ENCODE measurements at regions not wholly inside any gene's neighbourhood (a gene's known extent, or its start where the extent isn't known, plus 50 kb on each side); places are given as distances from the start of the nearest gene placed in this dataset.

- Histone ChIP-seq H3K4me3 (no peak overlapping the region), H3K9me3 (replicated peaks in 1 of 11) (no peaks in the 10 kb centered on the region), H3K27me3 (no peaks in the 10 kb centered on the region), H3K36me3 (no peaks in the 10 kb centered on the region), H3K4me1 (no peaks in the 10 kb centered on the region), H3K9ac (no peak overlapping the region), H3K4me2 (no peak overlapping the region), H4K20me1 (no peaks in the 10 kb centered on the region), H3K27ac (no peak overlapping the region)
- TF ChIP-seq Cebpa-rat (IDR thresholded peaks at IDR 0.05), result no peak
Observed at GRCh38 chr15:23835953-23836352, 148.8 kb upstream of the NDN start.

DNA sequence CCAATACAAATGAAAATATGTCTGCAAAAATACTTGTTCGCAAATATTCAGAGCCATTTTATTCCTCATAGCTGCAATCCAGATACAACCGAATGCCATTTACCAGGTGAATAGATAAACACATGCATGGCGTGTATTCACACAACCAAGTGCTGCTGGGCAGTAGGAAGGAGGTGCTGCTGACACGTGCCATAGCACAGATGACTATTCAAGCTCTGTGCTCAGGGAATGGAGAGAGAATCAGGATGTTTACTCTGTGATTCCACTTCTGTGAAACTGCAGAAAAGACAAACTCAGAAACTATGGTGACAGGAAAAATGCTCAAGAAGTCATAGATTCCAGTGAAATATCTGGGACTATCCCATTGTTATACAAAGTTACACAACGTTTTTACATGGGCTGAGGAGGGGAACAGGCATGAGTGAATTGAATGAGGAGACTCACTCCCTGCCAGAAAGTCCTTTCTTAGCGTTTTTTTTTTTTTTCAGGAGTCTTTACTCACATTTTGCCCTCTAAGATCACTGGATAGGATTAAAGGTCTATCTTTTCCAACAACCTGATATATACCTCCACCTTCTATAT lies 152.9 kb upstream of the NDN start:
- no peak overlapping the region for H3K4me2 ChIP-seq
- TF ChIP-seq Cebpa-rat (IDR thresholded peaks at IDR 0.05), result no peak
- no peaks in the 10 kb centered on the region for H4K20me1 ChIP-seq
- no peak overlapping the region for H3K9ac ChIP-seq
- no peak overlapping the region for H3K27ac ChIP-seq
- no peaks in the 10 kb centered on the region; a peak in 1 of 22 replicates for H3K9me3 ChIP-seq (replicated peaks in 1 of 11)
- H3K36me3 ChIP-seq, result no peaks in the 10 kb centered on the region
- H3K4me1 ChIP-seq, result no peaks in the 10 kb centered on the region
- H3K27me3 ChIP-seq, result no peaks in the 10 kb centered on the region
- H3K4me3 ChIP-seq, result no peak overlapping the region

GRCh38 chr15:23846218-23846617 lies 159.1 kb upstream of the NDN start:
- no peaks in the 10 kb centered on the region; a peak in 1 of 20 replicates for H3K4me1 ChIP-seq
- H3K4me2 ChIP-seq, result no peak overlapping the region
- H4K20me1 ChIP-seq, result no peaks in the 10 kb centered on the region
- no peak overlapping the region for H3K27ac ChIP-seq
- no peaks in the 10 kb centered on the region for H3K36me3 ChIP-seq
- no peaks in the 10 kb centered on the region; a peak in 1 of 22 replicates for H3K9me3 ChIP-seq (replicated peaks in 1 of 11)
- no peak overlapping the region for H3K9ac ChIP-seq
- TF ChIP-seq Cebpa-rat (IDR thresholded peaks at IDR 0.05), result no peak
- no peak overlapping the region for H3K4me3 ChIP-seq
- no peaks in the 10 kb centered on the region for H3K27me3 ChIP-seq

GRCh38 chr15:23850666-23851065 lies 163.6 kb upstream of the NDN start:
- no peak overlapping the region for H3K9ac ChIP-seq
- H3K4me2 ChIP-seq, result no peak overlapping the region
- H3K27me3 ChIP-seq, result no peaks in the 10 kb centered on the region
- no peak overlapping the region for H3K27ac ChIP-seq
- H3K36me3 ChIP-seq, result no peaks in the 10 kb centered on the region
- peaks cover 13 to 27% (median 24%) of the 10 kb centered on the region in 10 experiments for H3K4me1 ChIP-seq
- no peak for TF ChIP-seq Cebpa-rat (IDR thresholded peaks at IDR 0.05)
- H3K4me3 ChIP-seq, result no peak overlapping the region
- H3K9me3 ChIP-seq (replicated peaks in 1 of 11), result no peaks in the 10 kb centered on the region
- H4K20me1 ChIP-seq, result no peaks in the 10 kb centered on the region

GRCh38 chr15:23851921-23852320 lies 164.8 kb upstream of the NDN start:
- Histone ChIP-seq H3K9me3 (replicated peaks in 1 of 11) (no peaks in the 10 kb centered on the region), H4K20me1 (no peaks in the 10 kb centered on the region)
- no peak for TF ChIP-seq Cebpa-rat (IDR thresholded peaks at IDR 0.05)

DNA sequence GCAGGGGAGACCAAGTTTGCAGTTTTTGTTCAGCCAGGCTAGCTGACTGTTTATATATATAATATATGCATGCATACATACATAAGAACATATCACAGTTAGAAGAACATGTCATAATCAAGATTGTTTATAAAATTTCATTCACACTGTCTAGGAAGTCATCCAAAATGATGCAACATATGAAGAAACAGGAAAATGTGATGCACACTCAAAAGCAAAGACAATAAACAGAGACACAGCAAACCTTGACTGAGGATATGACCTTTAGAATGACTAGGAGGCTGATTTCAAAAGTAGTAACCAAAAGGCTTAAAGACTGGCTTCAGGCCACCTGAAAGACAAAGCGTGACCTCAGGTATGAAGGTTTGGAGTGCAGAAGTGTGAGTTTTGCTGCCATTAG lies 166.2 kb upstream of the NDN start:
- Histone ChIP-seq H3K36me3 (no peaks in the 10 kb centered on the region), H3K27ac (no peak overlapping the region), H3K9ac (no peak overlapping the region), H3K4me1 (peaks cover 13 to 35% (median 26%) of the 10 kb centered on the region in 10 experiments), H3K4me2 (peak overlapping the region in 7 of 11 experiments; percentile 11 to 85 (median 75); a peak in 9 of 22 replicates), H3K27me3 (no peaks in the 10 kb centered on the region), H3K9me3 (replicated peaks in 1 of 11) (no peaks in the 10 kb centered on the region), H3K4me3 (no peak overlapping the region), H4K20me1 (no peaks in the 10 kb centered on the region)
- no peak for TF ChIP-seq Cebpa-rat (IDR thresholded peaks at IDR 0.05)

More at GRCh38 chr15:23851921-23852320, 164.8 kb upstream of the NDN start:
- H3K4me3 ChIP-seq, result no peak overlapping the region
- no peaks in the 10 kb centered on the region for H3K27me3 ChIP-seq
- H3K4me2 ChIP-seq, result no peak overlapping the region
- H3K27ac ChIP-seq, result no peak overlapping the region
- no peaks in the 10 kb centered on the region for H3K36me3 ChIP-seq
- H3K9ac ChIP-seq, result no peak overlapping the region
- H3K4me1 ChIP-seq, result peaks cover 13 to 31% (median 24%) of the 10 kb centered on the region in 10 experiments

GRCh38 chr15:23854203-23854911 lies 167.3 kb upstream of the NDN start:
- H3K4me2 ChIP-seq, result peak overlapping the region; percentile 30 to 85 (median 75)

DNA sequence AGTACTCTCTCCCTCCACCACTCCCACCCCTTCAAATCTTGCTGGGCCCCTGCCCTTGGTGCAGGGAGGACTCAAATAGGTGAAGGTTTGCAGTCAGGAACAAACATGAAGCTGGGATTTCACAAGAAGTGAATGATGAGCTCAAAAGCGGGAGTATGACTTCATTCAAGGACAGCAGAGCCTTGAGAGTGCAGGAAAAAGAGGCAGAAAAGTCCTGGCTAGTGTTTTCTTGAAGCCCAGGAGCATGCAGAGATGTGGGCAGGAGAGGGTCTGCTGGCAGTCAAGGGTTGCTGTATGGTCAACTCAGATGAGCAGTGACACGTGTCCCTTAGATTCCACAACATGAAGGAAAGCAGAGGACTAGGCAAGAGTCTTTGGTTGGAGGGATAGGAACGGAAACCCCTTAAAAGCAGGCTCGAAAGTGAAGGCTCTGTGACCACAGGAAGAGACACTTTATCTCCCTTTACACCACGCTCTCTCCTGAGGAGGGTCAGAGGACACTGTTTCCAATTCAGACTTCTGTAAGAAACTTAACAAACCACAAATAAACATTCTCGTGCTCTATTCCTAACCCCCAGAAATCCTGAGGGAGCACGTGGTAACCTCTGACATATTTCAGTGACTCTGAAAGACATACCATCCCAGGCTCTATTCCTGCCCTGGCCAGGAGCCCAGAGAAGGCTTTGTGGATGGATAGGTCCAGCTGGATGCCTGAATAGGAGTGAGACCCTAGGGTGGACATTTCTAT lies 168.0 kb upstream of the NDN start:
- Histone ChIP-seq H3K4me2 (peak overlapping the region; percentile 30 to 85 (median 75)), H3K9ac (peak overlapping the region in 4 of 11 experiments; percentile 7 to 47 (median 22); a peak in 5 of 22 replicates), H3K27ac (peak overlapping the region in 5 of 11 experiments; percentile 15 to 57 (median 41); a peak in 8 of 22 replicates), H3K9me3 (replicated peaks in 1 of 11) (no peaks in the 10 kb centered on the region), H4K20me1 (no peaks in the 10 kb centered on the region), H3K4me1 (peaks cover 13 to 35% (median 26%) of the 10 kb centered on the region in 10 experiments), H3K4me3 (peak overlapping the region in 1 of 10 experiments; percentile 2; a peak in 2 of 20 replicates), H3K36me3 (no peaks in the 10 kb centered on the region), H3K27me3 (no peaks in the 10 kb centered on the region)
- no peak for TF ChIP-seq Cebpa-rat (IDR thresholded peaks at IDR 0.05)

More at GRCh38 chr15:23854203-23854911, 167.3 kb upstream of the NDN start:
- Histone ChIP-seq H3K36me3 (no peaks in the 10 kb centered on the region), H4K20me1 (no peaks in the 10 kb centered on the region), H3K27me3 (no peaks in the 10 kb centered on the region), H3K27ac (peak overlapping the region in 5 of 11 experiments; percentile 15 to 57 (median 41); a peak in 5 of 22 replicates), H3K9ac (peak overlapping the region in 2 of 11 experiments; percentile 33 to 47; a peak in 3 of 22 replicates), H3K9me3 (replicated peaks in 1 of 11) (no peaks in the 10 kb centered on the region), H3K4me1 (peaks cover 13 to 35% (median 26%) of the 10 kb centered on the region in 10 experiments), H3K4me3 (no peak overlapping the region; a peak in 2 of 20 replicates)
- no peak for TF ChIP-seq Cebpa-rat (IDR thresholded peaks at IDR 0.05)

DNA sequence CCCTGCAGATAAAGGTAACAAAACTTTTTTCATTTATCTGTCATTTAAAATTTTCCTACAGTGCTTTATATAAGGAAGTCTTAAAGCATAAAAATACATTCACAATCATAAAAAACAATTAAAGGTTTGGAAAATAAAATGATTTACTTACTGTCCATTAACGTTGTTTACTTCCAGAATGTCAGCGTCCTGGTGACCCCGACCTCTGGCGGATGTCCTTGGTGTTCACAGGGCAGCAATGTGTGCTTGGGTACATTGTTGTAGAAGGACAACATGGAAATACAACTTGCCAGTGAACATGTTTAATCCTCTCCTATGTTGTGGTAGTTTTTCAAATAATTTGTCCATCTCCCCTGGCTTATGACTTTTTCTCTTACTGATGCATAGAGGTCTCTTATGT lies 168.8 kb upstream of the NDN start:
- Histone ChIP-seq H3K27me3 (no peaks in the 10 kb centered on the region), H3K27ac (no peak overlapping the region), H3K4me3 (no peak overlapping the region), H3K4me1 (peaks cover 13 to 35% (median 28%) of the 10 kb centered on the region in 10 experiments), H3K36me3 (no peaks in the 10 kb centered on the region), H3K9ac (no peak overlapping the region), H3K9me3 (replicated peaks in 1 of 11) (no peaks in the 10 kb centered on the region), H4K20me1 (no peaks in the 10 kb centered on the region), H3K4me2 (peak overlapping the region in 1 of 11 experiments; percentile 83; a peak in 1 of 22 replicates)
- no peak for TF ChIP-seq Cebpa-rat (IDR thresholded peaks at IDR 0.05)
